ENCODE measurements at regions not wholly inside any gene's neighbourhood (a gene's known extent, or its start where the extent isn't known, plus 50 kb on each side); places are given as distances from the start of the nearest gene placed in this dataset.
"Not testable (repeated sequence)": the region's sequence is repeated elsewhere in the genome, so short reads cannot be mapped to it uniquely, and the experiment has no call there.

DNA sequence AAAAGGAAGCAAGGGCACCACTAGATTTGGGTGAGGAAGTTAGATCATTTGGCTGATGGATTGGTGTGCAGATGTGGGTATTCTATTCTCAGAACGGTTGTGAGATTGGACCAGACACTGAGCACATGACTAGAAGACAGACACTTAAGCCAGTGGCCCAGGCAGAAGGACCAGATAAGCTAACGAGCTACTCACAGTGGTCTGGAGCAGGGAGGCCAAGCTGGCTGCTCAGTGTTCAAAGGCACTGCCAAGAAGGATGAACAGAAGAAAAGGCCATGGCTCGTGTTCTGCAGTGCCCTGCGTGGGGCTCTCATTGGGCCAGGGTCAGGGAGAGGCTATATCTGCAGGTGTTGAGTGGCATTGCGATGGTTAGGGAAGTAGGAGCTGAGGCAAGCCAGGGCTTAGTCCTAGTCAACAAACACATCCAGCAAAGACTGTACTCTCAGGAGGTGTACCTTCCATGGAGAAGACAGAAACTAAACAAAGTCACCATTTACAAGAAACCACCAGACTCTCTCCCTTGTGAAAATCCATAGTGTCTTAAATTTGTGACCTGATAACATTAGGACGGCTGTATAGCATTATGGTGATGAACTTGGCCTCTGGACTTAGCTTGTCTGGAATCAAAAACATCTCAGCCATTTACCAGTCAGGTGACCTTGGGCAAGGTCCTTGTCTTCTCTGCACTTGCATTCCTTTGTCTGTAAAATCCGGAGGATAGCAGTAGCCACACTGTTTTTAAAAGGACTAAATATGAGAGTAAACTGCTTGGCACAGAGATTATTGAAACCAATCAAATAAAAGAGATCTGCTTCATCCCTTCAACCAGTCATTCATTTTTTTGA, 274.5 kb downstream of the SIPA1L2 start:
- no peak for DNase-seq (ENCODE audit: low spot score)

DNA sequence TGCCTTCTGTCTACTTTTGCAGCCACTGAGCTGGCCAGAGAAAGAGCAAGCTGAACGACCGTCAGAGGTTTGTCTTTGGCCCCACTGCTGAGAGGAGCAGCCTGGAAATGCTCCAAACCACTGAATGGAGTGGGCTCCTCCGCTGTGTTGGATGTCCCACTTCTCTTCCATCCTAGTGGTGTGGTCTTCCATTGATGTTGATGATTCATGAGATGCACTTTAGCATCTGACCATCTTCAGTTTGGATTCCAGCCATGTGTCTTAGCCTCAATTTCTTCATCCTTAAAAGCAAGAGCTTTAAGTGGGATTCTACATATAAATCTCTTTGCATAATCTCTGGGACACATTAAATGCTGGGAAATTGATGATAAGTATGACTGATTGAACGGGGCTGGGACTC, 276.9 kb downstream of the SIPA1L2 start:
- DNase-seq (ENCODE audit: low spot score) = peak; percentile 85

DNA sequence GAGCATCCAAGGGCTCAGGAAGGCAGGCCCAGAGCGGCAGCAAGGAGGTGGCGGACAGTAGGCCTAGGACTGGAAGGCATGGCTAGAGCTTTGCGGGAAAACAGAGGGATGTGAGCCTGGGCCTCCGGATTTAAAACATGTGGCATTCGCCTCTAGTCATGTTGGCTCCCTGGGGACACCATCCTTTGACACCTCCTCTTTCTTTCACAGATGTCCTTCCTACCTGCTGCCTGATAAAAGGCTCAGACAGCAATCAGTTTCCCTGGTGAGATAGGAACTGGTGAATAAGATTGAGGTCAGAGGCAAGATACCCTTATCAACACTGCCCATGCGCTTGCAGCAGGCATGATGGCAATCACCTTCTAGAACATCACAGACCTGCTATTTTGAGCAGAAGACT, 277.6 kb downstream of the SIPA1L2 start:
- no peak for DNase-seq (ENCODE audit: low spot score)

DNA sequence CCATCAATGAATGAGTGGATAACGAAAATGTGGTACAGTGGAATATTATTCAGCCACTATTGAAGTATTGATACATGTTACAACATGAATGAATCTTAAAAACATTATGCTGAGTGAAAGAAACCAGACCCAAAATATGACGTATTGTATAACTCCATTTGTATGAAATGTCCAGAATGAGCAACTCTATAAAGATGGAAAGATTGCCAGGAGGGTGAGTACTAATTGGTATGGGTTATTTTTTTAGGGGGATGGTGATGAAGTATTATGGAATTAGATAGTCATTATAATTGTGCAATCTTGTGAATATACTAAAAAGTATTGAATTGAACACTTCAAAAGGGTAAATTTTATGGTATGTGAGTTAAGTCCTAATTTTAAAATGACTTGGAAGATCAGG, 278.6 kb downstream of the SIPA1L2 start:
- DNase-seq (ENCODE audit: low spot score) = no peak

DNA sequence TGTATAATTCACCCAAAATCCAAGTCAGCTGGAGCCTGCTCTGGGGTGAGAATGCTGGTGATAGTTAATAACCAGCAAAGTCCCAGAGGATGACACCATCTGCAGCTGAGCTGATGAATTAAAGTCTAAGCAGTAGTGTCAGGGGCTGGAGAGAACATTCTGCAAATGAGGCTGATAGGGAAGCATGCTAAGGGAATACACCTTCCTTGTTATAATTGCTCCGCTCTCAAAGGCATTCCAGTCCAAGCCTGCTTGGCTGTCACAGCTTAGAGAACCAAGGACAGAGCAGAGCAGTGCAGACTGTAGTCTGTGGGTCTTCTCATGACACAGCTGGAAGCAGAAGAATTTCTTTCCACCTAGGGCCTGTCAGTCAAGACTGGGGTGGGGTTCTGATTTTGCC, 283.1 kb downstream of the SIPA1L2 start:
- no peak for DNase-seq (ENCODE audit: low spot score)

DNA sequence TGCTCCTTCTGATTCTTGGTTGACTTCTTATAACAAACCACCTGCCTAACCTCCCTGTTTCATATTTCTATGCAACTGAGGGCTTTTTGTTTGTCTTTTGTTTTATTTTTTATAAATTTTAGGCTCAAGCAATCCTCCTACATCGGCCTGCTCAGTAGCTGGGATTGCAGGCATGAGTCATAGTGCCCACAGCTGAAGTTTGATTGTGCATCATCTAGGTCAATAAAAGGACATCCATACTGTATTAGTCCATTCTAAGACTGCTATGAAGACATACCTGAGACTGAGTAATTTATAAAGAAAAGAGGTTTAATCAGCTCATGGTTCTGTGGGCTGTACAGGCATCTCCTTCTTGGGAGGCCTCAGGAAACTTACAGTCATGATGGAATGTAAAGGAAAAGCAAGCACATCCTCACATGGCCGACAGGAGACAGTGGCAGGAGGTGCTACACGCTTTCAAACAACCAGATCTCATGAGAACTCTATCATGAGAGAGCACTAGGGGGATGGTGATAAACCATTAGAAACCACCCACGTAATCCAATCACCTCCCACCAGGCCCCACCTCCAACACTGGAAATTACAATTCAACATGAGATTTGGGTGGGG, 285.0 kb downstream of the SIPA1L2 start:
- no peak for DNase-seq (ENCODE audit: low spot score)

DNA sequence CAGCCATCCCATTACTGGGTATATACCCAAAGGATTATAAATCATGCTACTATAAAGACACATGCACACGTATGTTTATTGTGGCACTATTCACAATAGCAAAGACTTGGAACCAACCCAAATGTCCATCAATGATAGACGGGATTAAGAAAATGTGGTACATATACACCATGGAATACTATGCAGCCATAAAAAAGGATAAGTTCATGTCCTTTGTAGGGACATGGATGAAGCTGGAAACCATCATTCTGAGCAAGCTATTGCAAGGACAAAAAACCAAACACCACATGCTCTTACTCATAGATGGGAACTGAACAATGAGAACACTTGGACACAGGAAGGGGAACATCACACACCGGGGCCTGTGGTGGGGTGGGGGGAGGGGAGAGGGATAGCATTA, 285.7 kb downstream of the SIPA1L2 start:
- DNase-seq (ENCODE audit: low spot score) = not testable (repeated sequence)

DNA sequence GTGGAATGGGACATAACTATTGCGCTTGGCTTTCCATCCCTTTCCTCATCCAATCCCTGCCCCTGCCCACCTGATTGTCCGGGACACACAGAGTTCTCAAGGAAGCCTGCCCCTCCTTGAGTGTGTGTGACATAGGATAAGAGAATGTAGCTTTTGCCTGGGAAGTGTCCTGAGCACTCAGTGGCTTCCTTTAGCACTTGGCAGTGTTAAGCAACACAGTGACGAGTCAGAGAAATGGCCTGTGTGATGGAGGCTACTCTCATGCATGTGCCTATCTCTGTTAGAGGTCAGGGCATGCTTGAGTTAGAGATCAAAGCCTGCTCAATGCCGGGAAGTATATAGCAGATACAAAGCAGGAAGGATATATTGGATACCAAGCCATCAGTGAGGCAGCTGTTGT, 289.5 kb downstream of the SIPA1L2 start:
- DNase-seq (ENCODE audit: low spot score) = no peak

DNA sequence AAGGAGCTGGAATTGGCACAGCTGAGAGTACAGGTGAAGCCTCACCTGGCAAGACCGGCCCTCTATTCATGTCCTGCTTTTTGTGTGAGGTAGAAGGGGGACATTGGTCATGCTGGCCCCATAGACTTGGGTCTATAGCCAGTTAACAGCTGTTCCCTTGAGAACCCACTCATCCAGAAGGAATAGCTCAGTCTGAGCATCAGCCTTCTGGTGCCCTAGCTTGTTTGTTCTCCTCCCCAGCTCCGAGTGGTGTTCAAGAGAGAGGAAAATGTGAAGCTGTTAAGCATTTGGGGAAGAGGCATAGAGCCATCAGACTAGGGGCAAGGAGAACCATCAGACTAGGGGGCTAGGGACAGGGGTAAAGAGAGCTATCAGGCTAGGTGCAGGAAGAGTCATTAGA, 290.9 kb downstream of the SIPA1L2 start:
- no peak for DNase-seq (ENCODE audit: low spot score)

DNA sequence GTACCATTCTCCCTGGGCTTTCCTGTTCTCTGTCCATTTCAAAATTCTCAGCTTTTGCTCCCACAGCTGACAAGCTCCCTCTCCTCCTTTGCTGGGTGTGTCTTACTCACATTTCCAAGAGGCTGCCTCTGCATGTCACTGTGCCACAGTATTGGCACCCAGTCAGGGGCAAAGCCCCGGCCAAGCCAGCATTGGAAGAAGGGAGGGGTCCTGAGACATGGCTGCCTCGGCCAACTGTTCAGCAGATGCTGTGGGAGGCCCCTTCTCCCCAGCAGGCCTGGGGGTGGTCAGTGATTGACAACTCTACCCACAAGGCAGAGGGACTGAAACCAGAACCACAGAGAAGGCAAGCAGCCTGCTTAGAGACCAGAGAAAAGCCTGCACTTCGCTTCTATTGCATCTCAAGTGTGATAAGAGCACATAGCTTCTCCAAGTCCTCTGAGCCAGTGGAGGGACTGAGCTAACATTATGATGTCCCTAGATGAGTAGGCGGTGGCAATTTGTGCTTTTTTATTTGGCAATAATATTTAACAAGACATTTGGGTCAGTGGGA, 294.1 kb downstream of the SIPA1L2 start:
- DNase-seq (ENCODE audit: low spot score) = no peak

DNA sequence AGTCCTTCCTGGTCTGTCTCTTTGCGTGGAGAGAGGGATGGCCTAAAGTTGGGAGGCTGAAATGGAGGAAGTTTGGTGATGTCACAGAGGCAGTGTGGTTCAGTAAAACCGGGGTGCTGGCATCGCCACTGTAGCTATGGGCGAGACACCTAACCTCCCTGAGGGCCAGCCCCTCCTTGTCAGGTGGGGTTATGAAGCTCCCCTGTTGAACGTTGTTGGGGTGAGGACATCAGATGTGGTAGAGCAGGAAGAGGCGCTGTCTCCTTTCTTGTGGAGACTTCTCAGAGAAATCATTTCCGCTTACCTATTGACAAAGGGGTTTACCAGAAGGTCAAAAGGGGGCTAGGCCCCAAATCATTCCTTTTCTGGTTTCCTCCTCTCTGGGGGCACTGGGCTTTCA, 294.7 kb downstream of the SIPA1L2 start:
- DNase-seq (ENCODE audit: low spot score) = no peak

DNA sequence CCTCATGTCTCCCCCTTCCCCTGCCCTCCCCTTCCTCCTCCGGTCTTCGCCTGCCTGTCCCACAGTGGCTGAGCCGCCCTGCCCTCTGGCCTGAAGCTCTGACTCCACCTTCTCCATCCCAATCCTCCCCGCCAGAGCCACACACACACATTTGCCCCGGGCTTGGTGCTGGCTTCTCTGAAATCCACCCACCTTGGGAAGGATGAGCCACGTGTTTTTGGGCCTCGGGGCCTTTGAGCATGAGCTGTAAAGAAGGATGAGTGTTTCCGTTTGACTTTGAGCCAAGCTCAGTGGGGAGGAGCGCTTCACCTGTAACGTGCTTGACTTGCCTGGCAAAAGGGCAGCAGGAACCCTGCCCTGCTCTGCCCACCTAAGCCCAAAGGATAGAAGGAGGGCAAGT, 295.1 kb downstream of the SIPA1L2 start:
- no peak for DNase-seq (ENCODE audit: low spot score)

DNA sequence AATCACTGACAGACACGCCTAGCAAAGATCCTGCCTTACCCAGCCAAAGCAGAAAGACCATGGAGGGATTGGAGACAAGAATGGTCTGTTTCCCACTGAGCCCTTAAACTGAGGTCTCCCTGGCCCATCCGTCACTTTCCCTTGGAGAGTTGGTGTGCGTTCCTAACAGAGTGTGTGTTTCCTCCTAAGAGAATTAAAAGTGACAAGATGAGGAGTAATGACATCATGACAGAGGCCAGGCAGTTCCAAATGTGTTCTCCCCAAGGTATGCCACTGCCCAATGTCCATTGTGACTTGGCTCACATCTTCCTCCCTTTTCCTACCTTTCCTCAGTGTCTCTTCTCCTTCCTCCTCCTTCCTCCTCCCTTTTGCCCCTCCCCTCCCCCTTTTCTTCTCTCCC, 295.7 kb downstream of the SIPA1L2 start:
- DNase-seq (ENCODE audit: low spot score) = no peak

DNA sequence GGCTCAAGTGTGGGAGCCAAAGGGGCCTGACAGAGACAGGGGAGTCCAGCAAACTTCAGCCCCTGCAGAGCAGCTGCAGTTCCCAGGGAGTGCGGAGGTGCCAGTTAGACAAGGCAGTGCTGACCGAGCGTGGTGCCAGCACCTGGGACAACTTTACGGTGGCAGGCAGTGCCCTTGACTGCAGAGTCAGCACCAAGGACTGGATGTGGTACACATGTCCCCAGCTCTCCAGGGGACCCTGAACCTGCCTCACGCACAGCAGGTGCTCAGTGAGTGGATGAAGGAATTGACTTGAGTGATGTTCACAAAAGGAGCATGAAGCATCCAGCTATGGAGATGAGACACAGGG, 296.5 kb downstream of the SIPA1L2 start:
- no peak for DNase-seq (ENCODE audit: low spot score)

DNA sequence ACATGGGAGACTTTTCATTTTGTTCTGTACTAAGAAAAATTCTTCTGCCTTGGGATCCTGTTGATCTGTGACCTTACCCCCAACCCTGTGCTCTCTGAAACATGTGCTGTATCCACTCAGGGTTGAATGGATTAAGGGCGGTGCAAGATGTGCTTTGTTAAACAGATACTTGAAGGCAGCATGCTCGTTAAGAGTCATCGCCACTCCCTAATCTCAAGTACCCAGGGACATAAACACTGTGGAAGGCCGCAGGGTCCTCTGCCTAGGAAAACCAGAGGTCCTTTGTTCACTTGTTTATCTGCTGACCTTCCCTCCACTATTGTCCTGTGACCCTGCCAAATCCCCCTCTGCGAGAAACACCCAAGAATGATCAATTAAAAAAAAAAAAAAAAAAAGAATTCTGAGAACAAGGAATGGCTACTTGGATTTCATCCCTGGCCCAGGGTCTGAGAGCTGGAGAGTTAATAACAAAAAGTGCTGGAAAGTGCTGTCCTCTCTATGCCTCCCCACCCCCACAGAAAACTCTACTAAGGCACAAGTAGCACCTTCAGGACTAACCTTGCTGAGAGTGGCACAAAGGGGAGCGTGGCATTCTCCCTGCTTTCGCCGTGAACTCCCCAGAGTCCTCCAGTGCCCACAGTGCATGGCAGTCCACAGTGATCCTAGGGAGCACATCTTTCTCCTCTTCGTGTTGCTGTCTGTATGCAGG, 297.1 kb downstream of the SIPA1L2 start:
- not testable (repeated sequence) for DNase-seq (ENCODE audit: low spot score)

DNA sequence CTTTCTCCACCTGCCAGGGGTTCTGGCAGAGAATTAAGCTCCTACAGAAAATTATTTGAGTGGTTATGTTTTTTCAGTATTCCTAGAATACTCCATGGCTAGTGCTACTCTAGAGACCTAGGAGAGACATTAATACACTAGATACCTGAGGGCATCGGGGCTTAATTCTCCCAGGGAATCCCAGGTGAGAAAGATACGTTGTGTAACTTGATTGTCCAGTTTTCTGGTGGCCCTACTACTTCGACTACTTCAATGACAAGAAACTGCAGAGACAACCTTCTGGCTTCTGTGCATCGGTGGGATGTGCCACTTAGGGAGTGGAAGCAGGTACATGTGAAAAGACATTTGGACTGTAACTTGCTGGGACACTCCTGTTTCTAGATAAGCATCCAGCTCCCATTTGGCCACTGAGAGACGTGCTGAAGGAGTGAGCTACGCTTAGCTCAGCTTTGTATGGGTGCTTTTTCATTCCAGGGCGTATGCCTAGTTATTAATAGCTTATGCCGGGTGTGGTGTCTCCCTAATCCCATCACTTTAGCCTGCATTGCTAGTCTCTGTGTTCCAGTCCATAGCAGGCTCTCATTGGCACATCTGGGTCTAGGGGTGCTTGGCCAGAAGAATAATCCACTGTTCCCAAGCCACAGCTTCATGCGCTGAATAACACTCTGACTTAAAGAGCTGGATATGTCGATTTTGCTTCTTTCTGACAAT, 300.7 kb downstream of the SIPA1L2 start:
- peak; percentile 76 for DNase-seq (ENCODE audit: low spot score)

DNA sequence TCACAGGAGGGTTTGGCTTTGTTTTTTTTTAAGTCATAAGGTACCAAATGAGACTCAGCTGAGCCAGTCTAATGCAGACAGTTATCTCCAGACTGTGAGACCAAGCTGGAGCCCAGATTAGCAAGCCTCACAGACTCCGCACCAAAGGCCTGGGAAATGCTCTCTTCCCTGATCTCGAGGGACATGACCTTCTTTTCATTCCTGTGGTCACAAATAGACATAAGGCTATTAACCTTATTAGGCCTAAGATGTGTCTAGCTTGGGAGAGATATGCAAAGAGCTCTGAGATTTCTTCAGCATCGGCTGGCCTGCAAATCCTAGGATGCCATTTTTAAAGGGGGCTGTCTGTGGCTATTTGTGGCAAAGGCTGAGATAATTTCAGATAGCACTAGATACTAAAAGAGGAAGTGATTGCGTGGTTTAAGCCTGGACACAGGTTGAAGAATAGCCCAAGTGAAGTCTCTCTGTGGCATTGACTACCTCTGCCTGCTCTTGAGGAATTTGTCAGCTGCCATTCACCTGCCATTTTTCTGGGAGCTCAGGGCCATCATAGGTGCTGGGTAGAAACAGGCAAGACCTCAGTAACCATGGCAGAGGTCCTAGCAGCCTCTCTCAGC, 301.3 kb downstream of the SIPA1L2 start:
- peak; percentile 91 for DNase-seq (ENCODE audit: low spot score)

DNA sequence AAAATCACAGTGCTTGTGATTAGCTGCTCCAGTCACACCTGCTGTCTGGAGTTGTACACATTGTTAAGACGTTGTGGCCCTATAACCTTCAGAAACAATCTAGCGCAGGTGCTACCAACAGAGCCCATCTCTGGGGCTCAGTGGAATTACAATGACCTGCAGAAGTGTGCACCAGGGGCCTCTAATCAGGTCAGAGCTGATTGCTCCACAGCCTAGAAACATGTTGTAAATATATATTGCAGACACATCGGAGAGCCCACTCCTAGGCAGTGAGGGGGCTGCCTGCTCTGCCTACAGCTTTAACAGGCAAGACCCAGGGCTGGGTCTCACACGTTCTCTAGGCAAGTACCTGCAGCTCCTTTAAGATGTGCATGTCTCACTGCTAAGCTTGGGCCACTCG, 302.0 kb downstream of the SIPA1L2 start:
- DNase-seq (ENCODE audit: low spot score) = no peak

DNA sequence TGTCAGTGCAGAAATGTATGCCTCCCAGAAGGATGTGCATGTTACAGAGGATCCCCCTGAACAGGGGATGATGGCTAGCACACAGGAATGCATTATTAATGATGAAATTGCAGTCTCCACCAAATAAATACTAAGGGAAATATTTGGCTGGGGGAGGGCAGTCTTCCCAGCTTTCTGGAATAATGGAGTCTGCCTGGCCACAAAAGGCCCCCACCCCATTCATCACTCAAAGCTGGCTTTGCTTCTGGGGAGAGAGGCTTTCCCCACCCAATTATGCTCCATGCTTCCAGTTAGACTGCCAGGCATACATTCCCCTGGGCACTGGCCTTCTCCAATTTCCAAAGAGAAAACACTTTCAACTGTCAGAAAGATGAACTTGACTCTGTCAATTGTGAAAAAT, 302.7 kb downstream of the SIPA1L2 start:
- DNase-seq (ENCODE audit: low spot score) = no peak

DNA sequence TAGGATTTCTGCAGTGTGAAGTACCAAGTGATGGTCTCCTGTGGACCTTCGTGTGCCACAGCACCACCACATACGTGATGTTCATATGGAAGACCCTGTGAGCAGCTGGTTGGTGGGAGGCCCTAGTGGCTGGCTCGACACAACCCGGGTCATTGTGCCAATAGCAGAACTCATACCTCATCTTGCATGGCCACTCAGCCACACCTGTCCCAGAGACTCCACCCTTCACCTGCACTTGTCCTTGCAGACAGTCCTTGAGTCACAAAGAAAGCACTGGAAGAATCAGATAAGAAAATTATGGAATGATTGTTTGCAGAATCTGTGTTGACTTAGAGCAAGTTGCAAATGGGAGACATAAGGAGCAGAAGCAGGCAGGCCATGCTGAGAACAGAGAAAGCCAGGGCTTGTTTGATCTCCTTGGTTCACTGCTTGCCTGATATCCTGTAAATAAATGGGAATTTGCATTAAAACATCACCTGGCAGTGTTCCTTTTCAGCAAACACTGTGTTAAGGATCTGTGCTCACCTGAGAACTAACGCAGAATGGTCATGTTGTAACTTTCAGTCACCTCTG, 307.7 kb downstream of the SIPA1L2 start:
- DNase-seq (ENCODE audit: low spot score) = no peak
